Sigmoid colon (tissue), 4 donors: ENCODE measurements at regions not wholly inside any gene's neighbourhood (a gene's known extent, or its start where the extent isn't known, plus 50 kb on each side); places are given as distances from the start of the nearest gene placed in this dataset.

ENCODE experiments used
- EP300 ChIP-seq, 4 donors: sonication (generic); formaldehyde crosslinking; IDR thresholded peaks; one replicate each; pipeline ENCODE4 v1.6.1; 2017; ENCODE audit warnings: antibody characterized with exemption in 4 of 4
- POLR2A ChIP-seq, 2 donors: fragments of 450-650 bp; IDR thresholded peaks; one replicate each; pipeline ENCODE4 v1.6.1; 2016; ENCODE audit warnings: antibody characterized with exemption in 2 of 2, mild to moderate bottlenecking in 2 of 2, moderate library complexity in 2 of 2
- POLR2AphosphoS5 ChIP-seq, 4 donors: sonication (generic); formaldehyde crosslinking; IDR thresholded peaks; one replicate each; pipeline ENCODE4 v1.6.1; 2017; ENCODE audit warnings: antibody characterized with exemption in 4 of 4
- TF ChIP-seq, protein P1 (sequence below), 4 experiments: fragments of 450-650 bp in 3 of 4; fragments of 200-600 bp in 1 of 4; IDR thresholded peaks; one replicate each; pipeline ENCODE4 v1.5.1; 2016 to 2019; ENCODE audit warnings: antibody characterized with exemption in 4 of 4, mild to moderate bottlenecking in 3 of 4, moderate library complexity in 2 of 4

DNA sequence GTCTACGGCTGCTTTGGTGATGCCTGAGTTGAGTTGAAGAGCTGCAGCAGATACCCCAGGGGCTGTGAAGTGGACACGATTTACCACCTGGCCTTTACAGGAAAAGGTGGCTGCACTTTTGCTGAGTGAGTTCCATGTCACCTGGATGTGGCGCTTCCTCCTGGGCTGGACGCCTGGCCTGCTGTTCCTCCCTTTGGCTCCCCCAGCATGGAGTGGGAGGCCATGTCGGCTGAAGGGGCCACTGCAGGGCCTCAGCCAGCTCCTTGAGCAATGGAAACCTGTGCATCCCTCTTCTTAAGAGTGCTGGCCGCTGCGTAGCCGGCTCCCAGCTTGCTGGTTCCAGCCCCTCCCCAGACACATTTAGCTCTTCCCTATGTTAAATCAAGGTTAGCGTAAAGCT lies 221.0 kb downstream of the GLRX3 start:
- TF ChIP-seq, protein P1, sequence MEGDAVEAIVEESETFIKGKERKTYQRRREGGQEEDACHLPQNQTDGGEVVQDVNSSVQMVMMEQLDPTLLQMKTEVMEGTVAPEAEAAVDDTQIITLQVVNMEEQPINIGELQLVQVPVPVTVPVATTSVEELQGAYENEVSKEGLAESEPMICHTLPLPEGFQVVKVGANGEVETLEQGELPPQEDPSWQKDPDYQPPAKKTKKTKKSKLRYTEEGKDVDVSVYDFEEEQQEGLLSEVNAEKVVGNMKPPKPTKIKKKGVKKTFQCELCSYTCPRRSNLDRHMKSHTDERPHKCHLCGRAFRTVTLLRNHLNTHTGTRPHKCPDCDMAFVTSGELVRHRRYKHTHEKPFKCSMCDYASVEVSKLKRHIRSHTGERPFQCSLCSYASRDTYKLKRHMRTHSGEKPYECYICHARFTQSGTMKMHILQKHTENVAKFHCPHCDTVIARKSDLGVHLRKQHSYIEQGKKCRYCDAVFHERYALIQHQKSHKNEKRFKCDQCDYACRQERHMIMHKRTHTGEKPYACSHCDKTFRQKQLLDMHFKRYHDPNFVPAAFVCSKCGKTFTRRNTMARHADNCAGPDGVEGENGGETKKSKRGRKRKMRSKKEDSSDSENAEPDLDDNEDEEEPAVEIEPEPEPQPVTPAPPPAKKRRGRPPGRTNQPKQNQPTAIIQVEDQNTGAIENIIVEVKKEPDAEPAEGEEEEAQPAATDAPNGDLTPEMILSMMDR (IDR thresholded peaks at IDR 0.05) = no peak
- TF ChIP-seq EP300 (IDR thresholded peaks at IDR 0.05) = no peak
- TF ChIP-seq POLR2AphosphoS5 (IDR thresholded peaks at IDR 0.05) = no peak
- TF ChIP-seq POLR2A (IDR thresholded peaks at IDR 0.05) = no peak
